Esophagus squamous epithelium (tissue), 4 donors: ENCODE measurements at regions not wholly inside any gene's neighbourhood (a gene's known extent, or its start where the extent isn't known, plus 50 kb on each side); places are given as distances from the start of the nearest gene placed in this dataset.

Source experiments
- POLR2A ChIP-seq, 4 donors: fragments of 450-650 bp; IDR thresholded peaks; one replicate each; pipeline ENCODE4 v1.6.1; 2017; ENCODE audit warnings: antibody characterized with exemption in 4 of 4, mild to moderate bottlenecking in 4 of 4, moderate library complexity in 3 of 4
- TF ChIP-seq, protein P1 (sequence below), 6 experiments: fragments of 450-650 bp in 4 of 6; fragments of 200-600 bp in 2 of 6; sonication (generic) in 2 of 6; IDR thresholded peaks; one replicate each; pipeline ENCODE4 v1.5.1; 2016 to 2019; ENCODE audit warnings: antibody characterized with exemption in 6 of 6, mild to moderate bottlenecking in 4 of 6, moderate library complexity in 4 of 6

GRCh38 chr2:49656853-49657252 lies 502.5 kb upstream of the FSHR start:
- TF ChIP-seq, protein P1, sequence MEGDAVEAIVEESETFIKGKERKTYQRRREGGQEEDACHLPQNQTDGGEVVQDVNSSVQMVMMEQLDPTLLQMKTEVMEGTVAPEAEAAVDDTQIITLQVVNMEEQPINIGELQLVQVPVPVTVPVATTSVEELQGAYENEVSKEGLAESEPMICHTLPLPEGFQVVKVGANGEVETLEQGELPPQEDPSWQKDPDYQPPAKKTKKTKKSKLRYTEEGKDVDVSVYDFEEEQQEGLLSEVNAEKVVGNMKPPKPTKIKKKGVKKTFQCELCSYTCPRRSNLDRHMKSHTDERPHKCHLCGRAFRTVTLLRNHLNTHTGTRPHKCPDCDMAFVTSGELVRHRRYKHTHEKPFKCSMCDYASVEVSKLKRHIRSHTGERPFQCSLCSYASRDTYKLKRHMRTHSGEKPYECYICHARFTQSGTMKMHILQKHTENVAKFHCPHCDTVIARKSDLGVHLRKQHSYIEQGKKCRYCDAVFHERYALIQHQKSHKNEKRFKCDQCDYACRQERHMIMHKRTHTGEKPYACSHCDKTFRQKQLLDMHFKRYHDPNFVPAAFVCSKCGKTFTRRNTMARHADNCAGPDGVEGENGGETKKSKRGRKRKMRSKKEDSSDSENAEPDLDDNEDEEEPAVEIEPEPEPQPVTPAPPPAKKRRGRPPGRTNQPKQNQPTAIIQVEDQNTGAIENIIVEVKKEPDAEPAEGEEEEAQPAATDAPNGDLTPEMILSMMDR (IDR thresholded peaks at IDR 0.05): no peak
- TF ChIP-seq POLR2A (IDR thresholded peaks at IDR 0.05): no peak
